Calu3 (cell line): ENCODE measurements at regions not wholly inside any gene's neighbourhood (a gene's known extent, or its start where the extent isn't known, plus 50 kb on each side); places are given as distances from the start of the nearest gene placed in this dataset.
A peak's percentile ranks its signal among the peaks of the same experiment; 100 is the strongest.

ENCODE experiments used
- BruUV-seq: library from RNA; stranded (reverse); fragments of 400-500 nt; replicated peaks from 2 replicates; lab custom pipeline; 2021; lab: Mats Ljungman, UMichigan
- CTCF ChIA-PET: fragments of 300-600 bp; sonication (Branson Sonifier 250); formaldehyde crosslinking; loops from one replicate; lab custom pipeline; 2022; ENCODE audit warnings: antibody characterized with exemption; lab: Charles Lee
- DNase-seq: peaks from one replicate; pipeline ENCODE4 v3.0.0; 2022
- H3K27ac Mint-ChIP-seq: one replicate; pipeline ENCODE4 v1.8.0; 2022; ENCODE audit warnings: mixed read lengths; ENCODE audit not compliant: unreplicated experiment
- H3K27me3 Mint-ChIP-seq: one replicate; pipeline ENCODE4 v1.8.0; 2022; ENCODE audit warnings: mixed read lengths; ENCODE audit not compliant: unreplicated experiment
- H3K36me3 Mint-ChIP-seq: one replicate; pipeline ENCODE4 v1.8.0; 2022; ENCODE audit warnings: mild to moderate bottlenecking, moderate library complexity, mixed read lengths; ENCODE audit not compliant: insufficient read depth, unreplicated experiment
- H3K4me1 Mint-ChIP-seq: one replicate; pipeline ENCODE4 v1.8.0; 2022; ENCODE audit warnings: mild to moderate bottlenecking, low read depth, mixed read lengths; ENCODE audit not compliant: unreplicated experiment
- H3K4me3 Mint-ChIP-seq: one replicate; pipeline ENCODE4 v1.8.0; 2022; ENCODE audit warnings: mild to moderate bottlenecking, low read depth, moderate library complexity, mixed read lengths; ENCODE audit not compliant: unreplicated experiment
- H3K9me3 Mint-ChIP-seq: one replicate; pipeline ENCODE4 v1.8.0; 2022; ENCODE audit warnings: low read depth, mixed read lengths; ENCODE audit not compliant: unreplicated experiment
- intact Hi-C: fragments of 100-400 bp; cut with micrococcal nuclease; formaldehyde crosslinking; loops from one replicate; pipeline ENCODE4 v1.10.0; 2022; ENCODE audit not compliant: unreplicated experiment
- TF ChIP-seq, protein P1 (sequence below): fragments of 200-600 bp; IDR thresholded peaks from one replicate; pipeline ENCODE4 v1.8.0; 2022; ENCODE audit warnings: antibody characterized with exemption; ENCODE audit not compliant: unreplicated experiment

DNA sequence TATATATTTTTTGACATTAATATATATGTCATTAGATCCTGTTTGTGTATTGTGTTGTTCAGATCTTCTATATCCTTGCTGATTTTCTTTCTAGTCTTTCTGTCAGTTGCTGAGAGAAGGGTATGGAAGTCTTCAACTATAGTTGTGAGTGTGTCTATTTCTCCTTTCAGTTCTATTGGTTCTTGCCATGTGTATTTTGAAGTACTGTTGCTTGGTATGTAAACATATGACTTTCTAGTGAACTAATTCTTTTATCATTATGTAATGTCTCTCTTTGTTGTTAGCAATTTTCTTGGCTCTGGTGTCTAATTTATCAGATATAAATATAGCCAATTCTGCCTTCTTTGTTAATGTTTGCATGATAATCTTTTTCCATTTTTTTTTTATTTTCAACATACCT is 84.3 kb upstream of the CAST start:
- Mint-ChIP-seq H3K36me3 (no peaks in the 10 kb centered on the region), H3K9me3 (no peaks in the 10 kb centered on the region), H3K27ac (no peak overlapping the region), H3K27me3 (no peaks in the 10 kb centered on the region), H3K4me1 (peaks cover 11% of the 10 kb centered on the region), H3K4me3 (no peak overlapping the region)
- no TSS peak for BruUV-seq
- CTCF ChIA-PET: no interaction called here
- intact Hi-C loops: no loop called here
- DNase-seq: no peak
- TF ChIP-seq, protein P1, sequence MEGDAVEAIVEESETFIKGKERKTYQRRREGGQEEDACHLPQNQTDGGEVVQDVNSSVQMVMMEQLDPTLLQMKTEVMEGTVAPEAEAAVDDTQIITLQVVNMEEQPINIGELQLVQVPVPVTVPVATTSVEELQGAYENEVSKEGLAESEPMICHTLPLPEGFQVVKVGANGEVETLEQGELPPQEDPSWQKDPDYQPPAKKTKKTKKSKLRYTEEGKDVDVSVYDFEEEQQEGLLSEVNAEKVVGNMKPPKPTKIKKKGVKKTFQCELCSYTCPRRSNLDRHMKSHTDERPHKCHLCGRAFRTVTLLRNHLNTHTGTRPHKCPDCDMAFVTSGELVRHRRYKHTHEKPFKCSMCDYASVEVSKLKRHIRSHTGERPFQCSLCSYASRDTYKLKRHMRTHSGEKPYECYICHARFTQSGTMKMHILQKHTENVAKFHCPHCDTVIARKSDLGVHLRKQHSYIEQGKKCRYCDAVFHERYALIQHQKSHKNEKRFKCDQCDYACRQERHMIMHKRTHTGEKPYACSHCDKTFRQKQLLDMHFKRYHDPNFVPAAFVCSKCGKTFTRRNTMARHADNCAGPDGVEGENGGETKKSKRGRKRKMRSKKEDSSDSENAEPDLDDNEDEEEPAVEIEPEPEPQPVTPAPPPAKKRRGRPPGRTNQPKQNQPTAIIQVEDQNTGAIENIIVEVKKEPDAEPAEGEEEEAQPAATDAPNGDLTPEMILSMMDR: no peak

DNA sequence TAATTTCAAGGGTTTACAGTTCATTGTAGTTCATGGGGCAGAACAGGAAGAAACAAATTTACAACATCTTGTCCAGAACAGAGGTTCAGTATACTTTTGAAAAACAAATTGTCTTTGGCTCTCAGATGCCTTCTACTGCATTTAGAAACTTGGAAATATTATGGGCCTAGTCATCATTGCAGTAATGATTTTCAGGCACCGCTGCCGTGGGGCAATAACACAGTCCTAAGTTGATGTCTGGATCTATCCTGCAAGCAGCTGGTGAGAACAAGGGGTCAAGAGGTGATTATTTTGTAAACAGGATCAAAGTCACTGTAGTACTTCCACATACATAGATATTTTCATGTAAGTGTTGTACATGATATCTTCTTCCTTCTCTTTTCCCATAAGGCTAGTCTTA is 82.5 kb upstream of the CAST start:
- no peaks in the 10 kb centered on the region for H3K9me3 Mint-ChIP-seq
- peaks cover 9% of the 10 kb centered on the region for H3K27me3 Mint-ChIP-seq
- TF ChIP-seq, protein P1: no peak
- peaks cover 9% of the 10 kb centered on the region for H3K4me1 Mint-ChIP-seq
- intact Hi-C loops: loop anchor here (5.0 kb wide), 1 partner anchor 232 kb away; no protein-coding TSS in a partner anchor
- CTCF ChIA-PET: no interaction called here
- no peak overlapping the region for H3K27ac Mint-ChIP-seq
- no peak overlapping the region for H3K4me3 Mint-ChIP-seq
- BruUV-seq: no TSS peak
- no peaks in the 10 kb centered on the region for H3K36me3 Mint-ChIP-seq
- DNase-seq: no peak

DNA sequence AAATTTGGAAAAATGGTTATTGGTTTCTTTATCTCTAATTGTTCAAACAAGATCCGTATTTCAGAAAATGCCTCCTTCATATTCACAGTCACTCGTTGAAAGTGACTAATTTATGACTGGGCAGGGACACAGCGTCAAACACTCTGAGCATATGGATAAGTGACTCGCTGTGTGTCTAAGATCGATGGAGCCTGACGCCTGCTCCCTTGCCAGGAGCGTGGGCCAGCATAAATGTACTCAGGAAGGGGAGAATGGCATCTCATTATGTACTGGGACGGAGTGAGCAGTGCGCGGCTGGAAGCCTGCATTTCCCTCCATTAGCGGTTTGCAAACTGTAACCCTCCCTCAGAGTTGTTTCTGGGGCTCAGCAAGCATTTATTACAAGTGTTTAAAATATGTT is 79.8 kb upstream of the CAST start:
- intact Hi-C loops: loop anchor here (5.0 kb wide), 1 partner anchor 235 kb away; no protein-coding TSS in a partner anchor
- peak; percentile 41 for DNase-seq
- no peaks in the 10 kb centered on the region for H3K9me3 Mint-ChIP-seq
- H3K4me1 Mint-ChIP-seq: peaks cover 9% of the 10 kb centered on the region
- H3K27ac Mint-ChIP-seq: no peak overlapping the region
- TF ChIP-seq, protein P1: no peak
- peaks cover 22% of the 10 kb centered on the region for H3K27me3 Mint-ChIP-seq
- CTCF ChIA-PET: no interaction called here
- H3K4me3 Mint-ChIP-seq: no peak overlapping the region
- H3K36me3 Mint-ChIP-seq: no peaks in the 10 kb centered on the region
- no TSS peak for BruUV-seq

DNA sequence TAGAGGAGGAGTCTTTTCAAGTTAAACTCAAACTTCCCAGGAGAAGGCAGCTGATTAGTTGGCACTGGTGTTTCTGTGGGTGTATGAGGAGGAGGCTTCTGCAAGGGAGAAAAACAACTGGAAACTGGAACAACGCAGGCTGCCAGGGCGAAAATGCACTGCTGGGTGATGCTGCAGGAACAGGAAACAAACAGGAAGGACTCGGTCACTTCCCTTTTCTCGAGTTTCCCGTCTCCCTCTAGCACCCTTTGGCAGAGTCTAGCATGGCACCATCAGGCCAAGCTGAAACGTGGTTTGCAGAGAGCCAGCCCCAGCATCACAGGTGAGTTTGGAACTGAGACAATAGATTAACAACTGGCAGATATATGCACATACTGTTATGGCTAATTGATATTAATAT is 77.5 kb upstream of the CAST start:
- CTCF ChIA-PET: no interaction called here
- Mint-ChIP-seq H3K27ac (no peak overlapping the region), H3K9me3 (no peaks in the 10 kb centered on the region), H3K4me3 (no peak overlapping the region), H3K36me3 (no peaks in the 10 kb centered on the region), H3K4me1 (peaks cover 9% of the 10 kb centered on the region), H3K27me3 (peaks cover 22% of the 10 kb centered on the region)
- no peak for DNase-seq
- intact Hi-C loops: loop anchor here (5.0 kb wide), 1 partner anchor 237 kb away; no protein-coding TSS in a partner anchor
- BruUV-seq: no TSS peak
- TF ChIP-seq, protein P1: no peak
